IgD-negative memory B cell (primary cell): ENCODE measurements at regions not wholly inside any gene's neighbourhood (a gene's known extent, or its start where the extent isn't known, plus 50 kb on each side); places are given as distances from the start of the nearest gene placed in this dataset.

ENCODE experiments used
- H3K27ac Mint-ChIP-seq, 3 donors: one replicate each; pipeline ENCODE4 v1.8.0; 2020 to 2022; ENCODE audit warnings: mild to moderate bottlenecking in 3 of 3, mixed read lengths in 3 of 3, moderate library complexity in 1 of 3
- H3K27me3 Mint-ChIP-seq: one replicate; pipeline ENCODE4 v1.8.0; 2021; ENCODE audit warnings: mixed read lengths
- H3K36me3 Mint-ChIP-seq: one replicate; pipeline ENCODE4 v1.8.0; 2020; ENCODE audit warnings: mild to moderate bottlenecking, mixed read lengths
- H3K4me1 Mint-ChIP-seq, 3 donors: one replicate each; pipeline ENCODE4 v1.8.0; 2020 to 2022; ENCODE audit warnings: mixed read lengths in 3 of 3, mild to moderate bottlenecking in 1 of 3
- H3K4me3 Mint-ChIP-seq, 4 donors: one replicate each; pipeline ENCODE4 v1.8.0; 2020 to 2022; ENCODE audit warnings: mild to moderate bottlenecking in 4 of 4, mixed read lengths in 4 of 4, moderate library complexity in 3 of 4
- H3K9me3 Mint-ChIP-seq, 3 donors: one replicate each; pipeline ENCODE4 v1.8.0; 2020 to 2021; ENCODE audit warnings: mixed read lengths in 3 of 3, mild to moderate bottlenecking in 1 of 3

GRCh38 chr14:56703947-56704346, 106.3 kb downstream of the OTX2 start:
- Mint-ChIP-seq H3K27ac (no peak overlapping the region), H3K36me3 (no peaks in the 10 kb centered on the region), H3K4me1 (no peaks in the 10 kb centered on the region), H3K4me3 (no peak overlapping the region), H3K9me3 (peaks cover 0 to 1% (median 0%) of the 10 kb centered on the region in 3 donors), H3K27me3 (peaks cover 7% of the 10 kb centered on the region)

GRCh38 chr14:56702515-56702914, 107.8 kb downstream of the OTX2 start:
- Mint-ChIP-seq H3K4me3 (no peak overlapping the region), H3K27me3 (peaks cover 5% of the 10 kb centered on the region), H3K36me3 (no peaks in the 10 kb centered on the region), H3K27ac (no peak overlapping the region), H3K4me1 (no peaks in the 10 kb centered on the region), H3K9me3 (peaks cover 0 to 1% (median 0%) of the 10 kb centered on the region in 3 donors)
